Lower leg skin (tissue), 3 donors: ENCODE measurements at regions not wholly inside any gene's neighbourhood (a gene's known extent, or its start where the extent isn't known, plus 50 kb on each side); places are given as distances from the start of the nearest gene placed in this dataset.

Experiments
- POLR2A ChIP-seq, 2 donors: fragments of 450-650 bp; IDR thresholded peaks; one replicate each; pipeline ENCODE4 v1.6.1; 2016 to 2017; ENCODE audit warnings: antibody characterized with exemption in 2 of 2, mild to moderate bottlenecking in 1 of 2, moderate library complexity in 1 of 2
- TF ChIP-seq, protein P1 (sequence below), 3 donors: fragments of 450-650 bp; IDR thresholded peaks; one replicate each; pipeline ENCODE4 v1.5.1; 2016; ENCODE audit warnings: antibody characterized with exemption in 3 of 3, mild to moderate bottlenecking in 3 of 3, moderate library complexity in 2 of 3

DNA sequence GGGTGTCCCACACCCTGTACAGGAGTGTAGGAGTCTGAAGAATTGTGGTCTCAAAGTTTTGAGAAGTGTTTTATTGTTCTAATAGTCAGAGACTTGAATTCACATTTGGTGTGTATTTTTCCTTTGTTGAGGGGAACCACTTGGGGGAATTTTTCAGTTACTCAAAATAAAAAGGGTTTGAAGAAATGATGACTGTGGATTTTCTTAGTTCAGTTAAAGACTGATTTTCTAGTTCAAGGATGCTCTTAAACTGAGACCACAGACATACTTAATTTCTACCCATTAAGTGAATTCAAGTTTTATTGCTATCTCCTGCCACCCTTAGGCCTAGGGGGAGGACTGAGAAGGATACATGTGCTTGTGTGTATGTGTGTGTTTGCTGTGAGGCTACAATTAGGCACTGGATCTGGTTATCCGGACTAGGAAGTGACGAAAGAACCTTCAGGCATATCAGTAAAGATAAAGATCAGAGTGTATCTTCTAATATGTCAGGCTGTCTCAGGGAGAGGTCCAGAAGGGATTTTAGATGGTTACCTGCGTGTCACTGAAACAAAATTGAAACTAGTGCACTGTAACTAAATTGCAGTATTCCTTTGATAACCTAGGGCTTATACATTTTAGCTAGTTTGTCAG, 234.9 kb upstream of the DACH1 start:
- TF ChIP-seq POLR2A (IDR thresholded peaks at IDR 0.05) = no peak
- TF ChIP-seq, protein P1, sequence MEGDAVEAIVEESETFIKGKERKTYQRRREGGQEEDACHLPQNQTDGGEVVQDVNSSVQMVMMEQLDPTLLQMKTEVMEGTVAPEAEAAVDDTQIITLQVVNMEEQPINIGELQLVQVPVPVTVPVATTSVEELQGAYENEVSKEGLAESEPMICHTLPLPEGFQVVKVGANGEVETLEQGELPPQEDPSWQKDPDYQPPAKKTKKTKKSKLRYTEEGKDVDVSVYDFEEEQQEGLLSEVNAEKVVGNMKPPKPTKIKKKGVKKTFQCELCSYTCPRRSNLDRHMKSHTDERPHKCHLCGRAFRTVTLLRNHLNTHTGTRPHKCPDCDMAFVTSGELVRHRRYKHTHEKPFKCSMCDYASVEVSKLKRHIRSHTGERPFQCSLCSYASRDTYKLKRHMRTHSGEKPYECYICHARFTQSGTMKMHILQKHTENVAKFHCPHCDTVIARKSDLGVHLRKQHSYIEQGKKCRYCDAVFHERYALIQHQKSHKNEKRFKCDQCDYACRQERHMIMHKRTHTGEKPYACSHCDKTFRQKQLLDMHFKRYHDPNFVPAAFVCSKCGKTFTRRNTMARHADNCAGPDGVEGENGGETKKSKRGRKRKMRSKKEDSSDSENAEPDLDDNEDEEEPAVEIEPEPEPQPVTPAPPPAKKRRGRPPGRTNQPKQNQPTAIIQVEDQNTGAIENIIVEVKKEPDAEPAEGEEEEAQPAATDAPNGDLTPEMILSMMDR (IDR thresholded peaks at IDR 0.05) = no peak
